ENCODE measurements at regions not wholly inside any gene's neighbourhood (a gene's known extent, or its start where the extent isn't known, plus 50 kb on each side); places are given as distances from the start of the nearest gene placed in this dataset.
"Not testable (repeated sequence)": the region's sequence is repeated elsewhere in the genome, so short reads cannot be mapped to it uniquely, and the experiment has no call there.

DNA sequence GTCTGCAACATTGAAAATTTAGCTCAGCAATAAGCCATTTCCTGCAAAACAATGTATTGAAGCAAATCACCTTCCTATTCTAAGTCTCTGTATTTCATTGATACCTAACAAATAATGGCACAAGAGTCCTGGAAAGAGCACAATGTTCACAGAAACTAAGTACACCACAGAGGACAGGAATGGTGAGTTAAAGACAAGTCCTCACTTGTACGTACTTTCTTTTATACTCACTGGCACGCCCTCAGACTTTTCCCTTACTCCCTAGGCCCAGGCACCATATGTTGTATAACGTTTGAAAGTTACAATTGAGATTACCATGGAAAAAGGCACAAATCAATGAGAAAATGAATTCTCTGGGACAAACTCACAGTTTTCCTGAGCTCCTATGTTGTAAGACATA, 683.0 kb upstream of the MANEA start:
- no peak for ATAC-seq
- no peak for DNase-seq (ENCODE audit: low read depth, low spot score)
- ChIA-PET CTCF (no interaction called here), POLR2A (no interaction called here)
- in situ Hi-C loops (cut with HindIII; ENCODE audit: low pct_unique_long_range_greater_than_20kb, low sequenced_read_pairs) (no loop called here), intact Hi-C loops (cut with micrococcal nuclease; ENCODE audit: unreplicated experiment) (no loop called here)
- H3K4me3 ChIP-seq (ENCODE audit: low read depth in 2 of 2, low read length in 2 of 2) = no peak overlapping the region
- no peaks in the 10 kb centered on the region for H3K27me3 ChIP-seq (ENCODE audit: control insufficient read depth, insufficient read depth, low read length)
- H3K27ac ChIP-seq (ENCODE audit: low read length) = no peak overlapping the region
- H3K9me3 ChIP-seq (ENCODE audit: control insufficient read depth, insufficient read depth, low read depth, low read length) = no peaks in the 10 kb centered on the region
- no TSS peak for BruUV-seq (replicated peaks)
- no peak for TF ChIP-seq SIN3A (IDR thresholded peaks at IDR 0.05; ENCODE audit: borderline replicate concordance, insufficient read depth, low read depth, low read length)
- TF ChIP-seq, protein P1, sequence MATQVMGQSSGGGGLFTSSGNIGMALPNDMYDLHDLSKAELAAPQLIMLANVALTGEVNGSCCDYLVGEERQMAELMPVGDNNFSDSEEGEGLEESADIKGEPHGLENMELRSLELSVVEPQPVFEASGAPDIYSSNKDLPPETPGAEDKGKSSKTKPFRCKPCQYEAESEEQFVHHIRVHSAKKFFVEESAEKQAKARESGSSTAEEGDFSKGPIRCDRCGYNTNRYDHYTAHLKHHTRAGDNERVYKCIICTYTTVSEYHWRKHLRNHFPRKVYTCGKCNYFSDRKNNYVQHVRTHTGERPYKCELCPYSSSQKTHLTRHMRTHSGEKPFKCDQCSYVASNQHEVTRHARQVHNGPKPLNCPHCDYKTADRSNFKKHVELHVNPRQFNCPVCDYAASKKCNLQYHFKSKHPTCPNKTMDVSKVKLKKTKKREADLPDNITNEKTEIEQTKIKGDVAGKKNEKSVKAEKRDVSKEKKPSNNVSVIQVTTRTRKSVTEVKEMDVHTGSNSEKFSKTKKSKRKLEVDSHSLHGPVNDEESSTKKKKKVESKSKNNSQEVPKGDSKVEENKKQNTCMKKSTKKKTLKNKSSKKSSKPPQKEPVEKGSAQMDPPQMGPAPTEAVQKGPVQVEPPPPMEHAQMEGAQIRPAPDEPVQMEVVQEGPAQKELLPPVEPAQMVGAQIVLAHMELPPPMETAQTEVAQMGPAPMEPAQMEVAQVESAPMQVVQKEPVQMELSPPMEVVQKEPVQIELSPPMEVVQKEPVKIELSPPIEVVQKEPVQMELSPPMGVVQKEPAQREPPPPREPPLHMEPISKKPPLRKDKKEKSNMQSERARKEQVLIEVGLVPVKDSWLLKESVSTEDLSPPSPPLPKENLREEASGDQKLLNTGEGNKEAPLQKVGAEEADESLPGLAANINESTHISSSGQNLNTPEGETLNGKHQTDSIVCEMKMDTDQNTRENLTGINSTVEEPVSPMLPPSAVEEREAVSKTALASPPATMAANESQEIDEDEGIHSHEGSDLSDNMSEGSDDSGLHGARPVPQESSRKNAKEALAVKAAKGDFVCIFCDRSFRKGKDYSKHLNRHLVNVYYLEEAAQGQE (IDR thresholded peaks at IDR 0.05; ENCODE audit: insufficient read depth in 1 of 2, low read depth in 2 of 2, low read length in 1 of 2) = no peak
- TF ChIP-seq, protein P2, sequence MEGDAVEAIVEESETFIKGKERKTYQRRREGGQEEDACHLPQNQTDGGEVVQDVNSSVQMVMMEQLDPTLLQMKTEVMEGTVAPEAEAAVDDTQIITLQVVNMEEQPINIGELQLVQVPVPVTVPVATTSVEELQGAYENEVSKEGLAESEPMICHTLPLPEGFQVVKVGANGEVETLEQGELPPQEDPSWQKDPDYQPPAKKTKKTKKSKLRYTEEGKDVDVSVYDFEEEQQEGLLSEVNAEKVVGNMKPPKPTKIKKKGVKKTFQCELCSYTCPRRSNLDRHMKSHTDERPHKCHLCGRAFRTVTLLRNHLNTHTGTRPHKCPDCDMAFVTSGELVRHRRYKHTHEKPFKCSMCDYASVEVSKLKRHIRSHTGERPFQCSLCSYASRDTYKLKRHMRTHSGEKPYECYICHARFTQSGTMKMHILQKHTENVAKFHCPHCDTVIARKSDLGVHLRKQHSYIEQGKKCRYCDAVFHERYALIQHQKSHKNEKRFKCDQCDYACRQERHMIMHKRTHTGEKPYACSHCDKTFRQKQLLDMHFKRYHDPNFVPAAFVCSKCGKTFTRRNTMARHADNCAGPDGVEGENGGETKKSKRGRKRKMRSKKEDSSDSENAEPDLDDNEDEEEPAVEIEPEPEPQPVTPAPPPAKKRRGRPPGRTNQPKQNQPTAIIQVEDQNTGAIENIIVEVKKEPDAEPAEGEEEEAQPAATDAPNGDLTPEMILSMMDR (IDR thresholded peaks at IDR 0.05) = no peak
- no peaks in the 10 kb centered on the region for H3K4me1 ChIP-seq (ENCODE audit: control insufficient read depth, insufficient read depth, low read length)
- no peaks in the 10 kb centered on the region for H3K36me3 ChIP-seq (ENCODE audit: control insufficient read depth, insufficient read depth, low read length)

GRCh38 chr6:94893327-94893726, 684.0 kb upstream of the MANEA start:
- H3K9me3 ChIP-seq (ENCODE audit: control insufficient read depth, insufficient read depth, low read depth, low read length) = no peaks in the 10 kb centered on the region
- no peaks in the 10 kb centered on the region for H3K4me1 ChIP-seq (ENCODE audit: control insufficient read depth, insufficient read depth, low read length)
- no peak for TF ChIP-seq TCF7L2 (IDR thresholded peaks at IDR 0.05; ENCODE audit: low read depth, low read length)
- TF ChIP-seq POLR2AphosphoS5 (IDR thresholded peaks at IDR 0.05; ENCODE audit: low read depth, low read length) = no peak
- no peak for TF ChIP-seq SIN3A (IDR thresholded peaks at IDR 0.05; ENCODE audit: borderline replicate concordance, insufficient read depth, low read depth, low read length)
- TF ChIP-seq, protein P1 (IDR thresholded peaks at IDR 0.05; ENCODE audit: insufficient read depth in 1 of 2, low read depth in 2 of 2, low read length in 1 of 2) = no peak
- CTCF ChIA-PET = no interaction called here
- no peak overlapping the region for H3K27ac ChIP-seq (ENCODE audit: low read length)
- BruUV-seq (replicated peaks) = no TSS peak
- H3K36me3 ChIP-seq (ENCODE audit: control insufficient read depth, insufficient read depth, low read length) = no peaks in the 10 kb centered on the region
- H3K4me3 ChIP-seq (ENCODE audit: low read depth in 2 of 2, low read length in 2 of 2) = no peak overlapping the region
- intact Hi-C loops (cut with micrococcal nuclease; ENCODE audit: unreplicated experiment) (no loop called here), in situ Hi-C loops (cut with HindIII; ENCODE audit: low pct_unique_long_range_greater_than_20kb, low sequenced_read_pairs) (no loop called here)
- no peak for DNase-seq (ENCODE audit: low read depth, low spot score)
- no peaks in the 10 kb centered on the region for H3K27me3 ChIP-seq (ENCODE audit: control insufficient read depth, insufficient read depth, low read length)
- POLR2A ChIA-PET = no interaction called here
- ATAC-seq = no peak

- H3K27ac ChIP-seq (ENCODE audit: low read length); in situ Hi-C loops (cut with HindIII; ENCODE audit: low pct_unique_long_range_greater_than_20kb, low sequenced_read_pairs); H3K4me3 ChIP-seq (ENCODE audit: low read depth in 2 of 2, low read length in 2 of 2); H3K4me1 ChIP-seq (ENCODE audit: control insufficient read depth, insufficient read depth, low read length); POLR2A ChIA-PET; H3K9me3 ChIP-seq (ENCODE audit: control insufficient read depth, insufficient read depth, low read depth, low read length); CTCF ChIA-PET; intact Hi-C loops (cut with micrococcal nuclease; ENCODE audit: unreplicated experiment); BruUV-seq (replicated peaks); ATAC-seq; H3K27me3 ChIP-seq (ENCODE audit: control insufficient read depth, insufficient read depth, low read length); DNase-seq (ENCODE audit: low read depth, low spot score); H3K36me3 ChIP-seq (ENCODE audit: control insufficient read depth, insufficient read depth, low read length): not testable (repeated sequence)
Observed at GRCh38 chr6:94873819-94874218, 703.5 kb upstream of the MANEA start.
